Peyer's patch (tissue), 4 donors: ENCODE measurements at regions not wholly inside any gene's neighbourhood (a gene's known extent, or its start where the extent isn't known, plus 50 kb on each side); places are given as distances from the start of the nearest gene placed in this dataset.

Experiments used
- POLR2A ChIP-seq, 2 donors: fragments of 450-650 bp; IDR thresholded peaks; one replicate each; pipeline ENCODE4 v1.5.1; 2017; ENCODE audit warnings: antibody characterized with exemption in 2 of 2, mild to moderate bottlenecking in 2 of 2, moderate library complexity in 2 of 2
- TF ChIP-seq, protein P1 (sequence below), 6 experiments: fragments of 450-650 bp in 4 of 6; fragments of 200-600 bp in 2 of 6; sonication (generic) in 1 of 6; IDR thresholded peaks; one replicate each; pipeline ENCODE4 v1.5.1; 2017 to 2019; ENCODE audit warnings: antibody characterized with exemption in 6 of 6, mild to moderate bottlenecking in 3 of 6, moderate library complexity in 1 of 6

DNA sequence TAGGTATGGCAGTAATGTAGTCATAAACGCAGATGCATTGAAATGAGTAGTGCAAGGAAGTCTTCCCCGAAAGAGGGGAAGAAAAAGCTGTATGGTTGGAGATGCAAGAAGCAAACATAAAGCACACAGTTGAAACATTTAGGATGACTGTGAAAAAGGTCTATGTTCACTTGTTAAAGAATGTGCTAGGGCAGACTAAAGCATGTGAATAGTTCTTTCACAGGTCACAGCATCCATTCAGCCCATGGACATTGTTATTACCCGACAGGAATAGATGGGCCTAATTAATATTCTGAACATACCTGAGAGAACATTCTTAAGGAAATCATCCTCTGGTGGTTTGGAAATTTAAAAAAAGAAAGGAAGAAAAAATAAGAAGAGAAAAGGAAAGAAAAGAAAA is 595.2 kb downstream of the ZIC1 start:
- TF ChIP-seq, protein P1, sequence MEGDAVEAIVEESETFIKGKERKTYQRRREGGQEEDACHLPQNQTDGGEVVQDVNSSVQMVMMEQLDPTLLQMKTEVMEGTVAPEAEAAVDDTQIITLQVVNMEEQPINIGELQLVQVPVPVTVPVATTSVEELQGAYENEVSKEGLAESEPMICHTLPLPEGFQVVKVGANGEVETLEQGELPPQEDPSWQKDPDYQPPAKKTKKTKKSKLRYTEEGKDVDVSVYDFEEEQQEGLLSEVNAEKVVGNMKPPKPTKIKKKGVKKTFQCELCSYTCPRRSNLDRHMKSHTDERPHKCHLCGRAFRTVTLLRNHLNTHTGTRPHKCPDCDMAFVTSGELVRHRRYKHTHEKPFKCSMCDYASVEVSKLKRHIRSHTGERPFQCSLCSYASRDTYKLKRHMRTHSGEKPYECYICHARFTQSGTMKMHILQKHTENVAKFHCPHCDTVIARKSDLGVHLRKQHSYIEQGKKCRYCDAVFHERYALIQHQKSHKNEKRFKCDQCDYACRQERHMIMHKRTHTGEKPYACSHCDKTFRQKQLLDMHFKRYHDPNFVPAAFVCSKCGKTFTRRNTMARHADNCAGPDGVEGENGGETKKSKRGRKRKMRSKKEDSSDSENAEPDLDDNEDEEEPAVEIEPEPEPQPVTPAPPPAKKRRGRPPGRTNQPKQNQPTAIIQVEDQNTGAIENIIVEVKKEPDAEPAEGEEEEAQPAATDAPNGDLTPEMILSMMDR (IDR thresholded peaks at IDR 0.05): no peak
- no peak for TF ChIP-seq POLR2A (IDR thresholded peaks at IDR 0.05)
